SK-N-SH (cell line): ENCODE measurements at regions not wholly inside any gene's neighbourhood (a gene's known extent, or its start where the extent isn't known, plus 50 kb on each side); places are given as distances from the start of the nearest gene placed in this dataset.

ENCODE experiments used
- CTCF ChIA-PET: fragments of 300-600, 350-600 bp; formaldehyde crosslinking; extraction: SDS; loops from one replicate; lab custom pipeline; 2021; lab: Yijun Ruan, JAX
- POLR2A ChIA-PET: fragments of 350-600 bp; sonication (Branson Sonifier 250); formaldehyde crosslinking; extraction: SDS; loops from one replicate; lab custom pipeline; 2020; ENCODE audit warnings: antibody characterized with exemption, inconsistent platforms; lab: Yijun Ruan, JAX
- DNase-seq: peaks from one replicate; pipeline ENCODE4 v3.0.0; 2012
- H2AFZ ChIP-seq: fragments of 200-600 bp; sonication (generic); 2 replicates; pipeline ENCODE4 v1.8.1; 2016; ENCODE audit warnings: antibody characterized with exemption, mild to moderate bottlenecking, low read depth
- H3F3A ChIP-seq: fragments of 200-600 bp; sonication (generic); replicated peaks from 2 replicates; pipeline ENCODE3; 2016; ENCODE audit warnings: antibody characterized with exemption, mild to moderate bottlenecking; ENCODE audit not compliant: insufficient read depth
- H3K27ac ChIP-seq, 2 experiments: fragments of 200-500 bp in 1 of 2; fragments of 200-600 bp in 1 of 2; sonication (Bioruptor generic) in 1 of 2; sonication (generic), shearing (Covaris generic) in 1 of 2; 2 replicates each; pipeline versions ENCODE4 v1.5.1 to v1.6.1; 2014 to 2016; ENCODE audit warnings: low read depth in 2 of 2, inconsistent platforms in 1 of 2, low read length in 1 of 2, mild to moderate bottlenecking in 1 of 2, mixed read lengths in 1 of 2
- H3K27me3 ChIP-seq: fragments of 200-600 bp; sonication (generic), shearing (Covaris generic); 2 replicates; pipeline ENCODE4 v1.6.1; 2016; ENCODE audit warnings: mixed run types; ENCODE audit not compliant: insufficient read depth
- H3K36me3 ChIP-seq, 2 experiments: fragments of 200-500 bp in 1 of 2; fragments of 200-600 bp in 1 of 2; sonication (Bioruptor generic) in 1 of 2; sonication (generic) in 1 of 2; replicated peaks in 1 of 2; 2 replicates each; pipeline versions ENCODE3 to v1.5.1; 2014 to 2016; ENCODE audit warnings: low read length in 1 of 2, mild to moderate bottlenecking in 1 of 2; ENCODE audit not compliant: insufficient read depth in 2 of 2, control insufficient read depth in 1 of 2
- H3K4me1 ChIP-seq, 2 experiments: fragments of 200-500 bp in 1 of 2; fragments of 200-600 bp in 1 of 2; sonication (Bioruptor generic) in 1 of 2; sonication (generic), shearing (Covaris generic) in 1 of 2; 2 replicates each; pipeline versions ENCODE4 v1.5.1 to v1.6.1; 2014 to 2016; ENCODE audit warnings: low read depth in 1 of 2, low read length in 1 of 2, mixed run types in 1 of 2; ENCODE audit not compliant: insufficient read depth in 2 of 2, control insufficient read depth in 1 of 2
- H3K4me2 ChIP-seq: fragments of 200-600 bp; sonication (generic), shearing (Covaris generic); 2 replicates; pipeline ENCODE4 v1.6.1; 2017; ENCODE audit warnings: mixed run types
- H3K4me3 ChIP-seq, 2 experiments: fragments of 200-500 bp in 1 of 2; fragments of 200-600 bp in 1 of 2; sonication (Bioruptor generic) in 1 of 2; sonication (generic), shearing (Covaris generic) in 1 of 2; 2 replicates each; pipeline versions ENCODE4 v1.5.1 to v1.8.1; 2014 to 2016; ENCODE audit warnings: low read depth in 2 of 2, inconsistent platforms in 1 of 2, low read length in 1 of 2, mild to moderate bottlenecking in 1 of 2, mixed read lengths in 1 of 2, moderate library complexity in 1 of 2
- H3K79me2 ChIP-seq: fragments of 200-600 bp; sonication (generic); 2 replicates; pipeline ENCODE4 v1.8.1; 2017; ENCODE audit warnings: mild to moderate bottlenecking; ENCODE audit not compliant: insufficient read depth
- H3K9ac ChIP-seq: fragments of 200-600 bp; sonication (generic); 2 replicates; pipeline ENCODE4 v1.6.1; 2017; ENCODE audit warnings: mixed run types
- H3K9me2 ChIP-seq: fragments of 200-600 bp; sonication (generic); 2 replicates; pipeline ENCODE4 v1.6.1; 2017; ENCODE audit warnings: mixed run types
- H3K9me3 ChIP-seq: fragments of 200-600 bp; sonication (generic); 2 replicates; pipeline ENCODE4 v1.6.1; 2017; ENCODE audit warnings: mixed run types, mild to moderate bottlenecking, moderate library complexity
- H4K20me1 ChIP-seq: fragments of 200-600 bp; sonication (generic); 2 replicates; pipeline ENCODE4 v1.6.1; 2017; ENCODE audit warnings: mild to moderate bottlenecking, mixed run types; ENCODE audit not compliant: insufficient read depth
- CTCF ChIP-seq: fragments of 200-600 bp; sonication (generic); IDR thresholded peaks from 2 replicates; pipeline ENCODE4 v1.6.1; 2017; ENCODE audit warnings: antibody characterized with exemption, mild to moderate bottlenecking, moderate library complexity
- EP300 ChIP-seq, 2 experiments: IDR thresholded peaks; 2 replicates each; pipeline versions ENCODE4 v1.4.0 to v1.6.1; 2012; ENCODE audit warnings: borderline replicate concordance in 1 of 2, low read depth in 1 of 2, low read length in 1 of 2
- FOSL2 ChIP-seq: IDR thresholded peaks from 2 replicates; pipeline ENCODE4 v1.4.0; 2012; ENCODE audit warnings: low read depth, mild to moderate bottlenecking, moderate library complexity, borderline replicate concordance
- GABPA ChIP-seq: IDR thresholded peaks from 2 replicates; pipeline ENCODE4 v1.4.0; 2012; ENCODE audit warnings: low read depth, mild to moderate bottlenecking
- GATA2 ChIP-seq: sonication (generic); formaldehyde crosslinking; IDR thresholded peaks from 2 replicates; pipeline ENCODE4 v1.5.0; 2020; ENCODE audit warnings: mild to moderate bottlenecking, missing genetic modification reagents
- MAX ChIP-seq: IDR thresholded peaks from 2 replicates; pipeline ENCODE4 v1.4.0; 2012; ENCODE audit warnings: low read depth
- MEF2A ChIP-seq: IDR thresholded peaks from 2 replicates; pipeline ENCODE4 v1.4.0; 2012; ENCODE audit warnings: low read depth, borderline replicate concordance
- MXI1 ChIP-seq: IDR thresholded peaks from 2 replicates; pipeline ENCODE4 v1.6.1; 2012; ENCODE audit warnings: mild to moderate bottlenecking, low read depth, low read length, improper control_type of control experiment
- RAD21 ChIP-seq: IDR thresholded peaks from 2 replicates; pipeline ENCODE4 v1.6.1; 2012; ENCODE audit warnings: mild to moderate bottlenecking, low read length
- REST ChIP-seq: IDR thresholded peaks from 2 replicates; pipeline ENCODE4 v1.6.1; 2012; ENCODE audit warnings: mild to moderate bottlenecking, low read depth, low read length, moderate library complexity
- SIN3A ChIP-seq: IDR thresholded peaks from 2 replicates; pipeline ENCODE4 v1.6.1; 2012; ENCODE audit warnings: low read depth, mild to moderate bottlenecking, low read length, moderate library complexity, borderline replicate concordance
- SMC3 ChIP-seq: IDR thresholded peaks from 2 replicates; pipeline ENCODE4 v1.6.1; 2012; ENCODE audit warnings: low read depth, low read length, improper control_type of control experiment
- TCF12 ChIP-seq: IDR thresholded peaks from 2 replicates; pipeline ENCODE4 v1.4.0; 2012
- USF2 ChIP-seq: fragments of 150-350 bp; IDR thresholded peaks from 2 replicates; pipeline ENCODE4 v1.6.1; 2017; ENCODE audit warnings: antibody characterized with exemption, low read length, low read depth, borderline replicate concordance
- YY1 ChIP-seq: IDR thresholded peaks from 2 replicates; pipeline ENCODE4 v1.4.0; 2012; ENCODE audit warnings: low read depth, mild to moderate bottlenecking
- WGBS: methylation state at CpG from one replicate; pipeline ENCODE4 v1.1.6; 2017; ENCODE audit warnings: low lambda C conversion rate; 5-methylcytosine and 5-hydroxymethylcytosine counted together

GRCh38 chr4:72701987-72702819 lies 133.2 kb upstream of the ADAMTS3 start:
- H3F3A ChIP-seq = no peaks in the 10 kb centered on the region
- ChIA-PET CTCF (interaction anchor here (0.7 to 1.4 kb wide), 6 partner anchors 8 to 979 kb away, joined by 3 to 4 read pairs (median 3); no protein-coding TSS in a partner anchor), POLR2A (no interaction called here)
- H3K79me2 ChIP-seq = no peaks in the 10 kb centered on the region
- peak overlapping the region; percentile 30 for H3K4me2 ChIP-seq
- DNase-seq = peak; percentile 34
- peak; percentile 67 for TF ChIP-seq SMC3
- peak; percentile 87 for TF ChIP-seq CTCF
- TF ChIP-seq RAD21 = peak; percentile 71
- no peak for TF ChIP-seq USF2
- TF ChIP-seq MEF2A = no peak
- H3K27ac ChIP-seq = no peak overlapping the region
- peak overlapping the region; percentile 69 for H2AFZ ChIP-seq
- no peaks in the 10 kb centered on the region for H3K27me3 ChIP-seq
- no peaks in the 10 kb centered on the region for H4K20me1 ChIP-seq
- H3K9me2 ChIP-seq = no peaks in the 10 kb centered on the region
- H3K4me1 ChIP-seq = no peaks in the 10 kb centered on the region
- H3K9me3 ChIP-seq = no peaks in the 10 kb centered on the region
- no peaks in the 10 kb centered on the region for H3K36me3 ChIP-seq
- H3K9ac ChIP-seq = no peak overlapping the region
- 3% methylated on average over 7 of the region's 7 CpGs for WGBS
- peak overlapping the region; percentile 53 to 66 for H3K4me3 ChIP-seq

- no peak overlapping the region for H3K9ac ChIP-seq
- no peaks in the 10 kb centered on the region for H3K4me1 ChIP-seq
- ChIA-PET POLR2A (no interaction called here), CTCF (no interaction called here)
- no peaks in the 10 kb centered on the region for H3K79me2 ChIP-seq
- H3F3A ChIP-seq = no peaks in the 10 kb centered on the region
- H3K27ac ChIP-seq = no peak overlapping the region
- H3K27me3 ChIP-seq = no peaks in the 10 kb centered on the region
- DNase-seq = no peak
- H3K9me3 ChIP-seq = no peaks in the 10 kb centered on the region
- no peak overlapping the region for H3K4me2 ChIP-seq
- TF ChIP-seq RAD21 (no peak), MEF2A (no peak), TCF12 (no peak), GATA2 (CRISPR knock-in tag) (no peak), SIN3A (no peak), YY1 (no peak), EP300 (IDR thresholded peaks at IDR 0.05; ENCODE audit: borderline replicate concordance in 1 of 2, low read depth in 1 of 2, low read length in 1 of 2) (no peak), GABPA (no peak), MAX (no peak), MXI1 (no peak), REST (no peak), SMC3 (no peak), FOSL2 (no peak)
- no peak overlapping the region for H2AFZ ChIP-seq
- no peaks in the 10 kb centered on the region for H3K36me3 ChIP-seq
- WGBS = 6% methylated on average over 1 of the region's 1 CpG
- H4K20me1 ChIP-seq = no peaks in the 10 kb centered on the region
- H3K4me3 ChIP-seq = no peak overlapping the region
- no peaks in the 10 kb centered on the region for H3K9me2 ChIP-seq
These were observed 121.8 kb upstream of the ADAMTS3 start for GRCh38 chr4:72690771-72691170.
